ENCODE measurements at regions not wholly inside any gene's neighbourhood (a gene's known extent, or its start where the extent isn't known, plus 50 kb on each side); places are given as distances from the start of the nearest gene placed in this dataset.

GRCh38 chr5:2696156-2696807 lies 55.2 kb downstream of the IRX2 start:
- DNase-seq (ENCODE audit: low spot score): no peak
- TF ChIP-seq, protein P1, sequence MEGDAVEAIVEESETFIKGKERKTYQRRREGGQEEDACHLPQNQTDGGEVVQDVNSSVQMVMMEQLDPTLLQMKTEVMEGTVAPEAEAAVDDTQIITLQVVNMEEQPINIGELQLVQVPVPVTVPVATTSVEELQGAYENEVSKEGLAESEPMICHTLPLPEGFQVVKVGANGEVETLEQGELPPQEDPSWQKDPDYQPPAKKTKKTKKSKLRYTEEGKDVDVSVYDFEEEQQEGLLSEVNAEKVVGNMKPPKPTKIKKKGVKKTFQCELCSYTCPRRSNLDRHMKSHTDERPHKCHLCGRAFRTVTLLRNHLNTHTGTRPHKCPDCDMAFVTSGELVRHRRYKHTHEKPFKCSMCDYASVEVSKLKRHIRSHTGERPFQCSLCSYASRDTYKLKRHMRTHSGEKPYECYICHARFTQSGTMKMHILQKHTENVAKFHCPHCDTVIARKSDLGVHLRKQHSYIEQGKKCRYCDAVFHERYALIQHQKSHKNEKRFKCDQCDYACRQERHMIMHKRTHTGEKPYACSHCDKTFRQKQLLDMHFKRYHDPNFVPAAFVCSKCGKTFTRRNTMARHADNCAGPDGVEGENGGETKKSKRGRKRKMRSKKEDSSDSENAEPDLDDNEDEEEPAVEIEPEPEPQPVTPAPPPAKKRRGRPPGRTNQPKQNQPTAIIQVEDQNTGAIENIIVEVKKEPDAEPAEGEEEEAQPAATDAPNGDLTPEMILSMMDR (IDR thresholded peaks at IDR 0.05; ENCODE audit: extremely low read depth, missing control alignments): no peak

DNA sequence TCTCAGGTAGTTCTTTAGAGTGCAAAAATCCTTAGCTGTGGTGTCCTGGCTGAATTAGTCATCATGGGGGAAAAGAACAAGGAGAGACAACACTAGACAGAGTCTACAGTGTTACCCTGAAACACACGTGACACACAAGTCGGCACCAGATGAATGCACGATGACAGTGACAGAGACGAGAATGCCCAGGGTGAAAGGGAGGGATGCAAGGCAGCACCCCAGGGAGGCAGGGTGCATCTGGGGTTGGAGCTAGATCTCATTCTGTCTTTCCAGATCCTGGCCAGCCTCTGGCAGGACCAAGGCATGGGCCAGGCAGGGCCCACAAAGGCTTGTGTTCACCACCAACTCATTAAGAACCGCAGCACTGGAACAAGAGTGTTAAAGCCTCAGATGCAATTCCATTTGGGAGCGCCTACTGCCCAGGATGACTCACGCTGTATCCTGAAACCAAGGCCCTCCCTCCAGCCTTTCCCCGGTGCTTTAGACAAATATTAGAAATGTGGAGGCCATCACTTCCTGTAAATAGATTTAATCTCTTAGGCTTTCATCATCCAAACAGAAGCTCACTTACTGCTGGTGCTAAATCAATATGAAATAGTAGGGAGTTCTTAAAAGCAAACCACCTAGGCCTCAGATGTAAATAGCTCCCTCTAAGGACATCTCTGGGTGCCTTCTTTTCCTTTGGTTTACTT lies 56.1 kb downstream of the IRX2 start:
- TF ChIP-seq, protein P1 (IDR thresholded peaks at IDR 0.05; ENCODE audit: extremely low read depth, missing control alignments): no peak
- no peak for DNase-seq (ENCODE audit: low spot score)

- TF ChIP-seq, protein P1 (IDR thresholded peaks at IDR 0.05; ENCODE audit: extremely low read depth, missing control alignments): no peak
- DNase-seq (ENCODE audit: low spot score): no peak
These were observed 59.9 kb downstream of the IRX2 start for GRCh38 chr5:2691530-2691929.

DNA sequence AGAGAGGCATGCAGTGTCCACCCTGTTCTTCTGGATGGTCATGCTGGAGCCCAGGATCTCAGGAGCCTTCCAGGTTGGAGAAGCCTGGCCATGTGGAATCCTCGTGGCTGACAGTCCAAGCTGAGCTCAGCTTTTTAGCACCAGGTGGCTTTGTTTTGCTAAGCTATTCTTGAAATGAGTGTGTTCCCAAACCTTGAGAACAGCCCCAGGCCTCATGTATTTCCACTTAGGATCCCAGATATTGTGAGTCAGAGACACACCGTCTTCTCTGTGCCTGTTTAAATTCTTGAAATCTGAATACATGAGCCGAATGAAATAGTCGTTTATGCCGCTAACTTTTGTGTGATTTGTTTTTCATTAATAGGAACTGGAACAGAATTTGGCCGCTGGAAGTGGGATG lies 61.2 kb downstream of the IRX2 start:
- DNase-seq (ENCODE audit: low spot score): no peak

DNA sequence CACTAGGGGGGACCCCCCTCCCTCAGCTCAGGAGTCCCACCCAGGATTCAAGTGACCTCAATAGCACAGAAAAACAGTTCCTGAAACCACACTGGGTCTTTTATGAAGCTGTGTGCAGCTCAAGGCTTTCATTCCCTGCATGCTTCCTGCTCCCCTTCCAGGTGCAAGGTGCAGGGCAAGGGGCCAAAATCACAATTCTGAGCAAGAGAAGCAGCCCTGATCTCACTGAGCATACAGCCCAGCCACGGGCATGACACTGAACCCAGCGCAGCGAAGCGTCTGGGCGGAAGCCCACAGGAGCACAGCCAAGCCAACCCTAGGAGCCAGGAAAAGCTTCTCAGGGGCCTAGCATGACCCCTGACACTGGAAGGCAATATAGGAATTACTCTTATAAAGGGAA lies 62.9 kb downstream of the IRX2 start:
- DNase-seq (ENCODE audit: low spot score): no peak
- TF ChIP-seq, protein P1 (IDR thresholded peaks at IDR 0.05; ENCODE audit: extremely low read depth, missing control alignments): no peak

More for the DNA sequence above, 61.2 kb downstream of the IRX2 start:
- TF ChIP-seq, protein P1 (IDR thresholded peaks at IDR 0.05; ENCODE audit: extremely low read depth, missing control alignments): no peak

DNA sequence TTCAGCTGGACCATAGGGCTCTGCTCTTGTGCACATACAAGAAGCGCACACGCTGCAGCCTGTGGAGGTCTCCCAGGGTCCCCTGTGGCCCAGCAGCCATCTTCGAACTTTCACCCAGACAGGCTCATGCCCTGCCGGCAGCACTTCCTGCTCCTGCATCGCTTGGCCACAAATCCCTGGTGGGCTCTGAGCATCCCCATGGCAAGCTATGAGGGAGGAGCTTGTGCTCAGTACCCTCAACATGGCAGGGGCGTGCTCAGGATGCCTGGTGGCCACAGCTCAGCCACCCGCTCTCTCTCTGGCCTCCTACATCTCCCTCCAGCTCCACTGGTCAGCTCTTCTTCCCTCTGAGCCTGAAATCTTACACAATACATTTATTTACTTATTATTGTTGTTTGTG lies 63.7 kb downstream of the IRX2 start:
- no peak for DNase-seq (ENCODE audit: low spot score)
- TF ChIP-seq, protein P1 (IDR thresholded peaks at IDR 0.05; ENCODE audit: extremely low read depth, missing control alignments): no peak

DNA sequence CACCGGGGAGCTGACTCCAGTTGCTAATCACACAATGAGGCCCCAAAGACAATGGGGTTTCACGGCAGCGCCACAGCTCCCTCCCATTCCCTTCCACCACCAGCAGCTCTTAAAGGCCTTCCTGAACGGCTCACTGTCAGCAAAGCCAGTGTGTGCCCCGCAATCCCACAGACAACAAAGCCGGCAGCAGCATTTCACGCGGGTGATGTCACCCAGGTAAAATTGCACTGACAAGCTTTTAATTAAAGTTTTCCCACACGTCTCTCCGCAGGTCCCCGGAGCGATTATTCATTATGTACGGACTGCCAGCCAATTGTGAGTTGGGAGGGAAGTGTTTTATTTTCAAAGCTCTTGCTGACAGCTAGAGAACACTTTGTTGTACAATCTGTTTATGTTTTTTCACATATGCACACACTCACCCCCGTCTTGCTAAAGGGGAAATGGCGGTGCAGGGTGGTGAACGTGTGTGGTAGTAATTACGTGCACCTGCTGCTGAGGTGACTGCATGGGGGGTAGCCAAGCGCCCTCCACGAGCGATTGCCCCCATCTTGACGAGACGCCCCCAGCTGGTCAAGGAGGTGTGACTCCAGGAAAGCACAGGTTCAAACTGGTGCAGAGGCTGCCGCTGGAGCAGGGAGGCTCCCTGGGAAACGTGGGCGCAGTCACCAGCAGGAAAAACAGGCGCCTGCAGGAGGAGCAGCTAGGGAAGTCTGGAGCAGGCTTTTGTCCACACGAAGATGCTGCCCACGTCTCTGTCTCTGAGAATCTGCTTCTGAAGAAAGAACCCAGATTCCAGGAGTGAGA lies 65.0 kb downstream of the IRX2 start:
- TF ChIP-seq, protein P1 (IDR thresholded peaks at IDR 0.05; ENCODE audit: extremely low read depth, missing control alignments): no peak
- no peak for DNase-seq (ENCODE audit: low spot score)

Measured in GM20000 (cell line).